IMR-90 (cell line): ENCODE measurements at regions not wholly inside any gene's neighbourhood (a gene's known extent, or its start where the extent isn't known, plus 50 kb on each side); places are given as distances from the start of the nearest gene placed in this dataset.

Experiments
- ATAC-seq: fragments of 200-7000 bp; cut with Tn5 transposase; 2 replicates; pipeline ENCODE4 v1.9.1; 2020; ENCODE audit warnings: low read depth, mild to moderate bottlenecking, moderate library complexity
- BruUV-seq: library from RNA; stranded (reverse); fragments of 400-500 nt; replicated peaks from 2 replicates; lab custom pipeline; 2021; lab: Mats Ljungman, UMichigan
- CTCF ChIA-PET: fragments of 300-600 bp; formaldehyde crosslinking; extraction: SDS; loops from one replicate; lab custom pipeline; 2021; ENCODE audit warnings: antibody characterized with exemption; lab: Yijun Ruan, JAX
- POLR2A ChIA-PET: fragments of 300-600 bp; sonication (Branson Sonifier 250); formaldehyde crosslinking; loops from one replicate; lab custom pipeline; 2022; ENCODE audit warnings: antibody characterized with exemption; ENCODE audit not compliant: unreplicated experiment; lab: Charles Lee
- DNase-seq: peaks from one replicate; pipeline ENCODE4 v3.0.0; 2013
- H2AFZ ChIP-seq: replicated peaks from 2 replicates; pipeline ENCODE3; 2013; ENCODE audit warnings: low read length, mild to moderate bottlenecking; ENCODE audit not compliant: poor library complexity
- H2AK5ac ChIP-seq: 2 replicates; pipeline ENCODE4 v1.6.1; 2013; ENCODE audit warnings: low read depth, low read length, inconsistent platforms
- H2AK9ac ChIP-seq: replicated peaks from 2 replicates; pipeline ENCODE3; 2013; ENCODE audit warnings: mild to moderate bottlenecking, low read depth, low read length, moderate library complexity; ENCODE audit not compliant: poor library complexity
- H2BK120ac ChIP-seq: 2 replicates; pipeline ENCODE4 v1.6.1; 2013; ENCODE audit warnings: low read depth, low read length, inconsistent platforms
- H2BK15ac ChIP-seq: 3 replicates; pipeline ENCODE4 v1.6.1; 2013; ENCODE audit warnings: low read depth, low read length, inconsistent platforms
- H2BK20ac ChIP-seq: 2 replicates; pipeline ENCODE4 v1.6.1; 2013; ENCODE audit warnings: low read depth, mild to moderate bottlenecking, inconsistent platforms, low read length, moderate library complexity
- H2BK5ac ChIP-seq: 2 replicates; pipeline ENCODE4 v1.6.1; 2013; ENCODE audit warnings: mild to moderate bottlenecking, low read depth, low read length, inconsistent platforms; ENCODE audit not compliant: poor library complexity, severe bottlenecking
- H3K14ac ChIP-seq: replicated peaks from 2 replicates; pipeline ENCODE4 v1.6.1; 2013; ENCODE audit warnings: low read depth, low read length, inconsistent platforms
- H3K18ac ChIP-seq: 2 replicates; pipeline ENCODE4 v1.6.1; 2013; ENCODE audit warnings: low read depth, low read length, control low read depth
- H3K23ac ChIP-seq: 2 replicates; pipeline ENCODE4 v1.6.1; 2013; ENCODE audit warnings: low read depth, low read length, inconsistent platforms
- H3K27ac ChIP-seq: 2 replicates; pipeline ENCODE4 v1.5.1; 2013; ENCODE audit warnings: mild to moderate bottlenecking, control low read depth, low read length; ENCODE audit not compliant: insufficient read depth
- H3K27me3 ChIP-seq: 2 replicates; pipeline ENCODE4 v1.6.1; 2013; ENCODE audit warnings: low read length; ENCODE audit not compliant: control insufficient read depth, insufficient read depth
- H3K36me3 ChIP-seq: 2 replicates; pipeline ENCODE4 v1.6.1; 2013; ENCODE audit warnings: low read length, mixed read lengths; ENCODE audit not compliant: control insufficient read depth, insufficient read depth
- H3K4ac ChIP-seq: 2 replicates; pipeline ENCODE4 v1.6.1; 2013; ENCODE audit warnings: low read depth, low read length, inconsistent platforms
- H3K4me1 ChIP-seq: 2 replicates; pipeline ENCODE4 v1.6.1; 2013; ENCODE audit warnings: low read length, mixed read lengths; ENCODE audit not compliant: control insufficient read depth, insufficient read depth
- H3K4me2 ChIP-seq: 2 replicates; pipeline ENCODE4 v1.6.1; 2013; ENCODE audit warnings: low read depth, mild to moderate bottlenecking, control low read depth, low read length, moderate library complexity
- H3K4me3 ChIP-seq: 2 replicates; pipeline ENCODE4 v1.5.1; 2013; ENCODE audit warnings: low read depth, mild to moderate bottlenecking, control low read depth, low read length, moderate library complexity; ENCODE audit not compliant: insufficient read depth
- H3K56ac ChIP-seq: 2 replicates; pipeline ENCODE4 v1.6.1; 2013; ENCODE audit warnings: low read length, inconsistent platforms; ENCODE audit not compliant: insufficient read depth; ENCODE audit errors: extremely low read depth
- H3K79me1 ChIP-seq, 2 experiments: 2 replicates each; pipeline ENCODE4 v1.6.1; 2013; ENCODE audit warnings: low read length in 2 of 2, inconsistent platforms in 1 of 2, low read depth in 1 of 2
- H3K9ac ChIP-seq: 2 replicates; pipeline ENCODE4 v1.6.1; 2013; ENCODE audit warnings: low read depth, low read length, control low read depth
- H3K9me1 ChIP-seq: 2 replicates; pipeline ENCODE4 v1.6.1; 2013; ENCODE audit warnings: low read length, inconsistent platforms; ENCODE audit not compliant: insufficient read depth
- H3K9me3 ChIP-seq: 2 replicates; pipeline ENCODE4 v1.6.1; 2013; ENCODE audit warnings: low read length; ENCODE audit not compliant: control insufficient read depth, insufficient read depth
- H4K20me1 ChIP-seq: 2 replicates; pipeline ENCODE4 v1.6.1; 2013; ENCODE audit warnings: low read length, inconsistent platforms; ENCODE audit not compliant: insufficient read depth
- H4K5ac ChIP-seq: 2 replicates; pipeline ENCODE4 v1.6.1; 2013; ENCODE audit warnings: mild to moderate bottlenecking, low read depth, low read length, control low read depth
- H4K8ac ChIP-seq, 2 experiments: 2 replicates each; pipeline ENCODE4 v1.6.1; 2013; ENCODE audit warnings: low read depth in 2 of 2, low read length in 2 of 2, control low read depth in 1 of 2, inconsistent platforms in 1 of 2
- H4K91ac ChIP-seq: 2 replicates; pipeline ENCODE4 v1.6.1; 2013; ENCODE audit warnings: low read depth, low read length, inconsistent platforms; ENCODE audit not compliant: insufficient read depth
- BHLHE40 ChIP-seq: fragments of 150-350 bp; IDR thresholded peaks from 2 replicates; pipeline ENCODE4 v1.6.1; 2016; ENCODE audit warnings: mild to moderate bottlenecking, low read depth, low read length
- CEBPB ChIP-seq: IDR thresholded peaks from 2 replicates; pipeline ENCODE4 v1.6.1; 2012; ENCODE audit warnings: low read depth, low read length, improper control_type of control experiment
- CHD1 ChIP-seq: IDR thresholded peaks from 2 replicates; pipeline ENCODE4 v1.6.1; 2012; ENCODE audit warnings: low read depth, low read length, improper control_type of control experiment
- ELK1 ChIP-seq: fragments of 150-350 bp; IDR thresholded peaks from 2 replicates; pipeline ENCODE4 v1.6.1; 2016; ENCODE audit warnings: low read depth, mild to moderate bottlenecking, low read length, moderate library complexity, borderline replicate concordance
- FOS ChIP-seq: fragments of 150-350 bp; IDR thresholded peaks from 2 replicates; pipeline ENCODE4 v1.6.1; 2016; ENCODE audit warnings: low read depth, low read length
- MAFK ChIP-seq: IDR thresholded peaks from 2 replicates; pipeline ENCODE4 v1.6.1; 2012; ENCODE audit warnings: low read depth, low read length, improper control_type of control experiment
- MAZ ChIP-seq: IDR thresholded peaks from 2 replicates; pipeline ENCODE4 v1.6.1; 2012; ENCODE audit warnings: low read depth, mild to moderate bottlenecking, low read length, improper control_type of control experiment, moderate library complexity, borderline replicate concordance
- MXI1 ChIP-seq: IDR thresholded peaks from 2 replicates; pipeline ENCODE4 v1.6.1; 2012; ENCODE audit warnings: low read depth, mild to moderate bottlenecking, low read length, moderate library complexity, borderline replicate concordance
- POLR2A ChIP-seq: IDR thresholded peaks from 2 replicates; pipeline ENCODE4 v1.6.1; 2012; ENCODE audit warnings: mild to moderate bottlenecking, low read depth, low read length
- RFX5 ChIP-seq: IDR thresholded peaks from 2 replicates; pipeline ENCODE4 v1.8.0; 2012; ENCODE audit warnings: low read depth, mild to moderate bottlenecking, low read length, moderate library complexity
- WGBS, 2 experiments: methylation state at CpG; one replicate each; pipeline versions ENCODE4 v1.1.5 to v1.1.7; 2013; ENCODE audit warnings: missing lambda C conversion rate in 2 of 2; ENCODE audit not compliant: insufficient read length in 1 of 2; ENCODE audit errors: extremely low coverage in 2 of 2; 5-methylcytosine and 5-hydroxymethylcytosine counted together
- dilution Hi-C: fragments of 300-500 bp; cut with HindIII; formaldehyde crosslinking; loops from one replicate; pipeline ENCODE4 v1.14.3; 2018; ENCODE audit warnings: low sequenced_read_pairs; ENCODE audit not compliant: unreplicated experiment
- in situ Hi-C: fragments of 300-500 bp; cut with MboI; formaldehyde crosslinking; loops from 3 replicates; pipeline ENCODE4 v1.14.3; 2019; ENCODE audit warnings: low sequenced_read_pairs, inconsistent platforms, mixed read lengths
- intact Hi-C: fragments of 100-400 bp; cut with micrococcal nuclease; formaldehyde crosslinking; loops from 2 replicates; pipeline ENCODE4 v1.10.0; 2022
- TF ChIP-seq, protein P1 (sequence below): conservative IDR thresholded peaks from 2 replicates; pipeline ENCODE4 v1.5.1; 2012; ENCODE audit warnings: mild to moderate bottlenecking, low read depth, low read length, improper control_type of control experiment

- Histone ChIP-seq H3K36me3 (no peaks in the 10 kb centered on the region), H3K9ac (no peak overlapping the region), H2BK5ac (no peak overlapping the region), H2AFZ (no peak overlapping the region), H3K27ac (no peak overlapping the region), H3K9me1 (no peaks in the 10 kb centered on the region), H3K18ac (no peak overlapping the region), H2AK5ac (no peak overlapping the region), H3K27me3 (no peaks in the 10 kb centered on the region), H2AK9ac (no peak overlapping the region), H3K4me3 (no peak overlapping the region), H2BK15ac (no peak overlapping the region), H3K4ac (no peak overlapping the region), H2BK120ac (no peak overlapping the region), H4K20me1 (no peaks in the 10 kb centered on the region), H4K5ac (no peak overlapping the region), H3K79me1 (no peaks in the 10 kb centered on the region), H2BK20ac (no peak overlapping the region), H3K4me1 (no peaks in the 10 kb centered on the region), H3K9me3 (peaks cover 15% of the 10 kb centered on the region), H3K4me2 (no peak overlapping the region), H3K14ac (no peak overlapping the region), H3K23ac (no peak overlapping the region), H4K8ac (no peak overlapping the region), H3K56ac (no peak overlapping the region), H4K91ac (no peak overlapping the region)
- ChIA-PET POLR2A (no interaction called here), CTCF (no interaction called here)
- TF ChIP-seq MXI1 (no peak), ELK1 (no peak), CEBPB (no peak), MAZ (no peak), FOS (no peak), POLR2A (no peak), MAFK (no peak), CHD1 (no peak), RFX5 (no peak), BHLHE40 (no peak)
- TF ChIP-seq, protein P1, sequence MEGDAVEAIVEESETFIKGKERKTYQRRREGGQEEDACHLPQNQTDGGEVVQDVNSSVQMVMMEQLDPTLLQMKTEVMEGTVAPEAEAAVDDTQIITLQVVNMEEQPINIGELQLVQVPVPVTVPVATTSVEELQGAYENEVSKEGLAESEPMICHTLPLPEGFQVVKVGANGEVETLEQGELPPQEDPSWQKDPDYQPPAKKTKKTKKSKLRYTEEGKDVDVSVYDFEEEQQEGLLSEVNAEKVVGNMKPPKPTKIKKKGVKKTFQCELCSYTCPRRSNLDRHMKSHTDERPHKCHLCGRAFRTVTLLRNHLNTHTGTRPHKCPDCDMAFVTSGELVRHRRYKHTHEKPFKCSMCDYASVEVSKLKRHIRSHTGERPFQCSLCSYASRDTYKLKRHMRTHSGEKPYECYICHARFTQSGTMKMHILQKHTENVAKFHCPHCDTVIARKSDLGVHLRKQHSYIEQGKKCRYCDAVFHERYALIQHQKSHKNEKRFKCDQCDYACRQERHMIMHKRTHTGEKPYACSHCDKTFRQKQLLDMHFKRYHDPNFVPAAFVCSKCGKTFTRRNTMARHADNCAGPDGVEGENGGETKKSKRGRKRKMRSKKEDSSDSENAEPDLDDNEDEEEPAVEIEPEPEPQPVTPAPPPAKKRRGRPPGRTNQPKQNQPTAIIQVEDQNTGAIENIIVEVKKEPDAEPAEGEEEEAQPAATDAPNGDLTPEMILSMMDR: no peak
- WGBS, 2 experiments: 60% methylated on average over 1 of the region's 8 CpGs; no CpG with 5 or more reads in 1 of the 2 experiments
- BruUV-seq: no TSS peak
- dilution Hi-C loops: no loop called here
- in situ Hi-C loops: no loop called here
- ATAC-seq (no peak), DNase-seq (no peak)
- intact Hi-C loops: no loop called here
Measured at GRCh38 chr2:15757820-15758586, 166.3 kb downstream of the DDX1 start.
